GM18861 (cell line): ENCODE measurements at regions not wholly inside any gene's neighbourhood (a gene's known extent, or its start where the extent isn't known, plus 50 kb on each side); places are given as distances from the start of the nearest gene placed in this dataset.

Experiments
- ATAC-seq: cut with Tn5 transposase; IDR thresholded peaks from one replicate; pipeline ENCODE4 v1.9.1; 2021; ENCODE audit not compliant: unreplicated experiment

GRCh38 chr10:117427356-117427755 lies 52.1 kb upstream of the PDZD8 start:
- no peak for ATAC-seq

GRCh38 chr10:117425974-117426566 lies 50.8 kb upstream of the PDZD8 start:
- ATAC-seq = peak; percentile 92

GRCh38 chr10:117424883-117425649 lies 49.8 kb upstream of the PDZD8 start:
- no peak for ATAC-seq
